ENCODE measurements at regions not wholly inside any gene's neighbourhood (a gene's known extent, or its start where the extent isn't known, plus 50 kb on each side); places are given as distances from the start of the nearest gene placed in this dataset.

DNA sequence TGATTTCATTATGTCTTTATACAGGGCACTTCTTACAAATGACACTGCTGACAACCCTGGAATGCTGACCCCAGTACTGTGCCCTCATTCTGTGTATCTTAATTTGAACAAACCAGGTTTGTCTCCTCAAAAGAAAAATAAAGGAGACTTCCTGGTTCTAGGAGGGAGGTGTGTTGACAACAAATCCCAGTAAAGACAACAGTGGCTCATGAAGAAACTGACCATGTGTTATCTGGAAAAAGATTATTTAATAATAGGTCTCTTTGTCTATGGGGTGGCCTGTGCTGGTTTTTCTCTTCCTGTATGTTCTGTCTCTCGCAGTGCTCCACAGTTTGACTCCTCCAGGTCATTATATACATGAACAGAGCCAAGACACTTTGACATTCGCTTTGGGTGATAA is 454.6 kb downstream of the LMO4 start:
- no peak overlapping the region for H3K4me3 ChIP-seq
- no peaks in the 10 kb centered on the region for H3K27me3 ChIP-seq (ENCODE audit: low read depth)
- ATAC-seq (no peak), DNase-seq (no peak)
- no peaks in the 10 kb centered on the region for H3K4me1 ChIP-seq
- intact Hi-C loops (cut with DNase I) = no loop called here
- TF ChIP-seq, protein P1, sequence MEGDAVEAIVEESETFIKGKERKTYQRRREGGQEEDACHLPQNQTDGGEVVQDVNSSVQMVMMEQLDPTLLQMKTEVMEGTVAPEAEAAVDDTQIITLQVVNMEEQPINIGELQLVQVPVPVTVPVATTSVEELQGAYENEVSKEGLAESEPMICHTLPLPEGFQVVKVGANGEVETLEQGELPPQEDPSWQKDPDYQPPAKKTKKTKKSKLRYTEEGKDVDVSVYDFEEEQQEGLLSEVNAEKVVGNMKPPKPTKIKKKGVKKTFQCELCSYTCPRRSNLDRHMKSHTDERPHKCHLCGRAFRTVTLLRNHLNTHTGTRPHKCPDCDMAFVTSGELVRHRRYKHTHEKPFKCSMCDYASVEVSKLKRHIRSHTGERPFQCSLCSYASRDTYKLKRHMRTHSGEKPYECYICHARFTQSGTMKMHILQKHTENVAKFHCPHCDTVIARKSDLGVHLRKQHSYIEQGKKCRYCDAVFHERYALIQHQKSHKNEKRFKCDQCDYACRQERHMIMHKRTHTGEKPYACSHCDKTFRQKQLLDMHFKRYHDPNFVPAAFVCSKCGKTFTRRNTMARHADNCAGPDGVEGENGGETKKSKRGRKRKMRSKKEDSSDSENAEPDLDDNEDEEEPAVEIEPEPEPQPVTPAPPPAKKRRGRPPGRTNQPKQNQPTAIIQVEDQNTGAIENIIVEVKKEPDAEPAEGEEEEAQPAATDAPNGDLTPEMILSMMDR (IDR thresholded peaks at IDR 0.05) = no peak
- no peaks in the 10 kb centered on the region for H3K36me3 ChIP-seq
- H3K27ac ChIP-seq = no peak overlapping the region
- no peaks in the 10 kb centered on the region for H3K9me3 ChIP-seq

DNA sequence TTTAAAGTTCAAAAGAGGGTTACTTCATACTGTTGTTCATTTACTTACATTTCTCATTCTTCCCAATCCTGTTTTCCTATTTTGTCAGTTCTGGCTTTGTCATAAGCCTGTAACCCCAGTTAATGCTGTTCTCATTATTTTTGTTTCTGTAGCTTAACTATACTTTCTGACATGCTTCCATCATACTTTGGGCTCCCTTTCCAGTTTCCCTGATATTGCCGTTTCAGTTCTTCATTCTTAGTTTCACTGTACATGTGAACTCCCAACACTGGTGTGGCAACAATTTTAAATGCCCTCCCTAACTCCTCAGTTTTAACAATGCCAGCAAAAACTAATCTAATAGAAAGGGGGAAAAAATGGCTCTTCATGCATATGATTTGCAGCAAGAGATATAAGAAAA is 456.7 kb downstream of the LMO4 start:
- Histone ChIP-seq H3K9me3 (no peaks in the 10 kb centered on the region), H3K4me3 (no peak overlapping the region), H3K36me3 (no peaks in the 10 kb centered on the region), H3K4me1 (no peaks in the 10 kb centered on the region), H3K27me3 (ENCODE audit: low read depth) (no peaks in the 10 kb centered on the region), H3K27ac (no peak overlapping the region)
- intact Hi-C loops (cut with DNase I) = no loop called here
- DNase-seq = no peak
- TF ChIP-seq, protein P1 (IDR thresholded peaks at IDR 0.05) = no peak
- ATAC-seq = no peak

DNA sequence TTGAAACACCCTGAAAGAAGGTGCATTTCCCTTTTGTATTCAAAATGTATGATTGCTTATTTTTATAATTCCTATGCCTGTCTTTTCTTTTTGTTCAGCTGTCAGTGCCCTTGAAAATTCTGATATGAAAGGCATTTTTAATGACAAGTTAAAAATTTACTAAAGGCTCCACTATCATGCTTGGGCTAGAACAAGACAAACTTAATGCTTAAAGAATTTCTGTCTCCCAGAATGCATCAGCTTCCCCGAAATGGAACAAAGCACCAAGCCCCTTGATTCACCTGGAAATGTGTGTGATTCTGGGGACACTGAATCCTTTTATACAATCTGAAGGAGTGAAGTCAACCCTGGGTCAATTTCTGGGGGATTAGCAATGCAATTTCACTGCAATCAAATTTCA is 457.5 kb downstream of the LMO4 start:
- intact Hi-C loops (cut with DNase I) = no loop called here
- H3K27me3 ChIP-seq (ENCODE audit: low read depth) = no peaks in the 10 kb centered on the region
- TF ChIP-seq, protein P1 (IDR thresholded peaks at IDR 0.05) = no peak
- H3K4me1 ChIP-seq = no peaks in the 10 kb centered on the region
- H3K27ac ChIP-seq = no peak overlapping the region
- H3K36me3 ChIP-seq = no peaks in the 10 kb centered on the region
- ATAC-seq (no peak), DNase-seq (no peak)
- no peak overlapping the region for H3K4me3 ChIP-seq
- H3K9me3 ChIP-seq = no peaks in the 10 kb centered on the region

DNA sequence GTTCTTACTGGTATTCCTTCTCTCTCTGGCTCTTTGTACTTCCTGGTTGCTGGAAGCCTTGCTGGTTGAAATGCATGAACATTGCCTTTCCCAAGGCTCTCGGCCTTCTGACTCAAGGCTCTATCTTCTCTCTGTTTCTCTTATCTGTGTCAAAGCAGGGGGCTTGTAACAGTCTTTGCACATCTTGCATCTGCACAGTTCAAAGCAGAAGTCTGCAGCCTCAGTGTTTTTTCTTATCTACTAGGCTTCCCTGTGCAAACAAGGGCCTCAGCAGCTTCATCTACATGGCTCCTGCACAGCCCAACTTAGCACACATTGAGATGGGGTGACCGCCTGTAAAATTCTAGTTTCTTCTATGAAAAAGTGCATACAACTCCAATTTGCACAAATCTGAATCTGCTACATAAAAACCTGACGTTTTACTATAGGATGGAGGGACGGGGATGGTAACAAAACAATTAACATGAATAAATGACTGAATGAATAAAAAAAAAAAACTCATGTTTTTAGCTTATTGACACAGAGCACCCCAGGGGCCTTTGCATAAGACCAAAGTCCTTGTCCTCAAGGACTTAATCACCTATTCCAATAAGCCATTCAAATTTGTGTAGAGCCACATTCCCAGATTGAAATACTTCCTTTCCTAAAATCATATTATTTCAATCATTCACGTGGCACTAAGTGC is 458.3 kb downstream of the LMO4 start:
- no peak overlapping the region for H3K4me3 ChIP-seq
- H3K27me3 ChIP-seq (ENCODE audit: low read depth) = no peaks in the 10 kb centered on the region
- DNase-seq = no peak
- no peaks in the 10 kb centered on the region for H3K9me3 ChIP-seq
- no peaks in the 10 kb centered on the region for H3K36me3 ChIP-seq
- ATAC-seq = peak in 1 of 2 donors; percentile 38
- peaks cover 1% of the 10 kb centered on the region for H3K4me1 ChIP-seq
- TF ChIP-seq, protein P1 (IDR thresholded peaks at IDR 0.05) = no peak
- H3K27ac ChIP-seq = no peak overlapping the region
- intact Hi-C loops (cut with DNase I) = no loop called here

DNA sequence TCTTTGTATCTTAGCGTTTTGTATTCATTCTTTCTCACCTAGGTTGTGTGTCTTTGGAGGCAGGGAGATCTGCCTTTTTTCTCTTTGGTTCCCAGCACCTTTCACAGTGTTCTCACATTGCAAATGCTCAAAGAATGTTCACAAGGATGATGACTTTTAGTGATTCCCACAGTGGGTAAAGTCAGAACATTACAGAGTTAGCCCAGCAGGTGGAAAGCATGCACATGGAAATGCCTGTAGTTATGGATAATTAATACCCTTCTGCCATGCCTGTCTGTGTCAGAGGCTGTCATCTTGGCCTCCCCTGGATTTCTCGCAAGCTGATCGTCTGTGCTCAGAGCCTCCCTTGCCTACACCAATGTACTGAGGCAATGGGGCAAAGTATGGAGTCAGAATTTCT is 458.9 kb downstream of the LMO4 start:
- no peak for ATAC-seq
- H3K36me3 ChIP-seq = no peaks in the 10 kb centered on the region
- DNase-seq = no peak
- H3K4me1 ChIP-seq = peaks cover 7% of the 10 kb centered on the region
- intact Hi-C loops (cut with DNase I) = no loop called here
- no peaks in the 10 kb centered on the region for H3K9me3 ChIP-seq
- H3K27me3 ChIP-seq (ENCODE audit: low read depth) = no peaks in the 10 kb centered on the region
- TF ChIP-seq, protein P1 (IDR thresholded peaks at IDR 0.05) = no peak
- no peak overlapping the region for H3K4me3 ChIP-seq
- no peak overlapping the region for H3K27ac ChIP-seq
